AG08395 (cell line): ENCODE measurements at regions not wholly inside any gene's neighbourhood (a gene's known extent, or its start where the extent isn't known, plus 50 kb on each side); places are given as distances from the start of the nearest gene placed in this dataset.
"Not testable (repeated sequence)": the region's sequence is repeated elsewhere in the genome, so short reads cannot be mapped to it uniquely, and the experiment has no call there.

ENCODE experiments used
- DNase-seq: peaks from one replicate; pipeline ENCODE4 v3.0.0; 2012; ENCODE audit warnings: mixed read lengths, low spot score

- DNase-seq: no peak
Measured at GRCh38 chr9:96131825-96132224, 170.2 kb downstream of the HSD17B3 start.

GRCh38 chr9:96130970-96131369 is 171.0 kb downstream of the HSD17B3 start:
- no peak for DNase-seq

GRCh38 chr9:96129747-96130146 is 172.2 kb downstream of the HSD17B3 start:
- no peak for DNase-seq

GRCh38 chr9:96128880-96129279 is 173.1 kb downstream of the HSD17B3 start:
- no peak for DNase-seq

GRCh38 chr9:96126321-96126881 is 175.6 kb downstream of the HSD17B3 start:
- no peak for DNase-seq

- DNase-seq: no peak
Measured at GRCh38 chr9:96125624-96126023, 176.4 kb downstream of the HSD17B3 start.

- peak; percentile 25 for DNase-seq
Measured at GRCh38 chr9:96122751-96123150, 179.2 kb downstream of the HSD17B3 start.

- DNase-seq: no peak
Measured at GRCh38 chr9:96122282-96122681, 179.7 kb downstream of the HSD17B3 start.

- no peak for DNase-seq
Measured at GRCh38 chr9:96121136-96121535, 180.8 kb downstream of the HSD17B3 start.

GRCh38 chr9:96117398-96118080 is 184.4 kb downstream of the HSD17B3 start:
- DNase-seq: no peak

GRCh38 chr9:96116275-96117064 is 185.5 kb downstream of the HSD17B3 start:
- no peak for DNase-seq

GRCh38 chr9:96115836-96116235 is 186.1 kb downstream of the HSD17B3 start:
- no peak for DNase-seq

- DNase-seq: no peak
Measured at GRCh38 chr9:96113032-96113431, 188.9 kb downstream of the HSD17B3 start.

GRCh38 chr9:96109680-96110351 is 192.2 kb downstream of the HSD17B3 start:
- no peak for DNase-seq

GRCh38 chr9:96108691-96109380 is 193.1 kb downstream of the HSD17B3 start:
- no peak for DNase-seq

- DNase-seq: no peak
Measured at GRCh38 chr9:96107436-96107835, 194.5 kb downstream of the HSD17B3 start.

GRCh38 chr9:96100385-96101300 is 201.3 kb downstream of the HSD17B3 start:
- no peak for DNase-seq

GRCh38 chr9:96090630-96091029 is 211.3 kb downstream of the HSD17B3 start:
- DNase-seq: not testable (repeated sequence)

GRCh38 chr9:96089452-96090085 is 212.4 kb downstream of the HSD17B3 start:
- DNase-seq: no peak

GRCh38 chr9:96088510-96088909 is 213.0 kb downstream of the ERCC6L2 start:
- DNase-seq: no peak
